HL-60/S4 treated with retinoic acid at 250 ng/mL for 4 days and 3 days (cell line): ENCODE measurements at regions not wholly inside any gene's neighbourhood (a gene's known extent, or its start where the extent isn't known, plus 50 kb on each side); places are given as distances from the start of the nearest gene placed in this dataset.
"Not testable (repeated sequence)": the region's sequence is repeated elsewhere in the genome, so short reads cannot be mapped to it uniquely, and the experiment has no call there.

ENCODE experiments used
- in situ Hi-C: fragments of 300-500 bp; cut with MboI; formaldehyde crosslinking; loops from 2 replicates; pipeline ENCODE4 v1.7.0; 2022; ENCODE audit warnings: low sequenced_read_pairs

DNA sequence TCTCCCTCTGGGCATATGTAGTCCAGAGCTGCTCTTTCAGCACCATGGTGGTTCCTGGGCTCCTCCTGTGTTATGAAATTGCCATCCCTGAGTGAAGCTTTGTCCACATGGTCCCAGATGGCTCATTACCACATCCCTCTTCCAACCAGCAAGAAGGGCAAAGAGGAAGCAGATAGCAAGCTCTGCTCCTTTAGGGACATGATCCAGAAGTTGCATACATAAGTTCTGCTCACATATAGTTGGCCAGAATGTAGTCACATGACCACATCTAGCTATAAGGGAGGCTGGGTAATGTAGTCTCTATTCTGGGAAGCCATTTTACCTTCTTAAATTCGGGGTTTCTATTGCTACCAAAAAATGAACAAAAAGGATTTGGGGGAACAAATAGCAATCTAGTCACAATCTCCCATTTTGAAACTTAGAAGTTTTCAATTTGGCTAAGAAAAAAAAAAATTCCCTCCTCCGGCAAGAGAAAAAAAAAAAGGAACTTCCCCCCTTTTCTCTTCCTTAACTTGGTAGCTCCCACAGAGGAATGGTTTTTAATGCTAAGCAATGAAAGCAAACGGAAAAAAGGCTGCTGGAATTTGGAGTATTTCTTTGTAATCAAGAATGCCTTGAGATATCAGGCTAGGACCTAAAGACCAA is 88.2 kb upstream of the USP9X start:
- in situ Hi-C loops: no loop called here

GRCh38 chrX:40998123-40998522 is 87.1 kb upstream of the USP9X start:
- in situ Hi-C loops: no loop called here

DNA sequence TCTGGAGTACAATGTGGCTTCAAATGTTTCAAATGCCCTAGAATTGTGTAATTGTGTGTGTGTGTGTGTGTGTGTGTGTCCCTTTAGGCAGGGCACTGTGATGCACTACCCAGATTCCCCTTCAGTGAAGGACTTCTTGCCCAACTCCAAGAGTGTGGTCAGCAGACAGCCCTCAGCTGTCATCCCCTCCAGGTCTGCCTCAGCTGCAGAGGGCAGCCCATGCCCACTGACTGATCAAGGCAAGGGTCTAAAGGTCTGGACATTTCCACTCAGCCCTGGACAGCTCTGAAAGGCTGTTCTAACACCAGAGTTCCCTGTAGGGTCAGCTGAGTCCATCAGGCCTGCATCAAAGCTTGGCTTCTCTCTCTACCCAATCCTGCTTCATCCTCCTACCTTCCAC is 83.9 kb upstream of the USP9X start:
- in situ Hi-C loops: no loop called here

- in situ Hi-C loops: no loop called here
Measured at GRCh38 chrX:41002026-41002425, 83.2 kb upstream of the USP9X start.

DNA sequence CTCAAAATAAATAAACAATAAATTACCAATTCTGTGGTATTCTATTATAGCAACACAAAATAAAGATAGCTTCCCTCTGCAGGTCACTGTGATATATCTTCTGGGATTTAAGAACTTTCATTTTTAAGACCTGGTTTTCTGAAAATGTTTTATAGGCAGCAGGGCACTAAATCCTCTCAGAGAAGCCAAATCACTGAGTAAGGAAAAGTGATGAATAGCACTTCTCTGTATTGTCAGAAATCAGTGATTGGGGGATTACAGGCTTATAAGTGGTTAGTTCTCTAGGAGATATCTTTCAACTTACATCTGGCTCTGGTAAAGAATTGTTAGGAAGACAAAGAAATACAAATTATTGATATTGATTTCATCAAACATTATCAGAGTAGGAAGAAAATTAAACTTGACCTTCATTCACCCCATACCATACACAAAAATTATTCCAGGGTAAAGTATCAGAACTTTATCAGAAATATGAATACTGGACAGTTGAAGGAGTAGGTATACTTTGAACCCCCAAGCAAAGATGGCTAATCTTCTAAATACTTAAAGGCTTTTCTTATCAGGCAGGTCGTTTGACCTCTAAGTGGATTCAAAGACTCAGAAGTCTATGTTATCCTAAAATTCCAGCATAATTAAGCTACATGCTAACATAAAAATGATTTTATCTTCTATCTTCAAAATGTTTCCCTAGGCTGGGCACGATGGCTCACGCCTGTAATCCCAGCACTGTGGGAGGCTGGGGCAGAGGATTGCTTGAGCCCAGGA is 81.6 kb upstream of the USP9X start:
- in situ Hi-C loops: no loop called here

- in situ Hi-C loops: no loop called here
Measured at GRCh38 chrX:41005445-41005992, 79.7 kb upstream of the USP9X start.

- in situ Hi-C loops: no loop called here
Measured at GRCh38 chrX:41009850-41010846, 75.1 kb upstream of the USP9X start.

GRCh38 chrX:41014776-41015360 is 70.4 kb upstream of the USP9X start:
- in situ Hi-C loops: no loop called here

DNA sequence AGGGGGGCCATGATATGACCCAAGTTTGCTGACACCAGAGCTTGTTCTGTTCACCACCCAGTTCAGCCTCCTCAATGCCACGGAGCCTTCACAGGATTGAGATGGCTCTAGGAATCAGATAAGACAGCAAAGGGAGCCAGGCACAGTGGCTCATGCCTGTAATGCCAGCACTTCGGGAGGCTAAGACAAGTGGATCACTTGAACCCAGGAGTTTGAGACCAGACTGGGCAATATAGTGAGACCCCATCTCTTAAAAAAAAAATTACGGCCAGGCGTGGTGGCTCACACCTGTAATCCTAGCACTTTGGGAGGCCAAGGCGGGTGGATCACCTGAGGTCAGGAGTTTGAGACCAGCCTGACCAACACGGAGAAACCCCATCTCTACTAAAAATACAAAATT is 67.5 kb upstream of the USP9X start:
- in situ Hi-C loops: not testable (repeated sequence)

- in situ Hi-C loops: not testable (repeated sequence)
Measured at GRCh38 chrX:41018391-41019040, 66.7 kb upstream of the USP9X start.

DNA sequence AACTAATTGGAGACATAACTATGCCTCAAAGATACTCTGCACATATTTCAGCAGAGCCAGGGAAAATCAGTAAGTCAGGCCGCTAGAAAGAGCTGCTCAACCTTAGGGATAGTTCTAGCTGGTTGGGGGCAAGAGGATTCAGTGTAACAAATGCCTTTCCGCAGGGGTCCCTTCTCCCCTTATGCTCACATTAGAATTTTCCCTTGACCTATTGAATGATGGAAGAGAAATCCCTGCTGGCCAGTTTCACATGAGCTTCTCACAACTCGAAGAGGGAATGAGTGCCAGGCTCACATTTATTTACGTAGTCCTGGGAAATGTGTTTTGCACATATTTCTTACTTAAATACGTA is 66.2 kb upstream of the USP9X start:
- in situ Hi-C loops: no loop called here

- in situ Hi-C loops: no loop called here
Measured at GRCh38 chrX:41022566-41022965, 62.7 kb upstream of the USP9X start.

GRCh38 chrX:41023098-41023497 is 62.1 kb upstream of the USP9X start:
- in situ Hi-C loops: no loop called here

DNA sequence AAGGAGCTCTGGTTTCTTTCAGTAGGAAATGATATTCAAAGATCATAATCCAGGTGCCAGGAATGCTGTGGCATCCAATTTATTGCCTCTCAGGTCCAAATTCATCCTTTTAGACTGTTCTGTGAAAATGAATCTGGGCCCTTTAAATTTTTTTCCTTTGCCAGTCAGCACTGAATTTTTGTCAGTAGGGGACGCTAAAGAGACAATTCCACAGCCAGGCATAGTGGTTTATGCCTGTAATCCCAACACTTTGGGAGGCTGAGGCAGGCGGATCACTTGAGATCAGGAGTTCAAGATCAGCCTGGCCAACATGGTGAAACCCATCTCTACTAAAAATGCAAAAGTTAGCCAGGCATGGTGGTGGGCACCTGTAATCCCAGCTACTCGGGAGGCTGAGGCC is 60.9 kb upstream of the USP9X start:
- in situ Hi-C loops: not testable (repeated sequence)

GRCh38 chrX:41024755-41025154 is 60.5 kb upstream of the USP9X start:
- in situ Hi-C loops: no loop called here

- in situ Hi-C loops: no loop called here
Measured at GRCh38 chrX:41025926-41026701, 59.1 kb upstream of the USP9X start.

DNA sequence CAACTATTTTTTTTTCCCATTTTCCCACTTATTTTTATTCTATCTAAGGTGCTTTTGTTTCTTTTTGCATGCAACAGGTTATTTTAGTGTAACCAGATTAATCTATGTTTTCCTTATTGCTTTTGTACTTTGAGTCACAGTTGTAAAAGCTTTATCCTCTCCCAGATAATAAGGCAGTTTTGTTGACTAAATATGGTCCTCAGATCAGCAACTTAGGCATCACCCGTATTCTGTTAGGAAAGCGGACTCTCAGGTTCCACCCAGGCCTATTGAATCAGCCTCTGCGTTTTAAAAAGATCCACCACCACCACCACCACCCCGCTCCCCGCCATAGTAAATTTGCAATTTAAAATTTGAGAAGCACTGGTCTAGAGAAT is 58.6 kb upstream of the USP9X start:
- in situ Hi-C loops: no loop called here

- in situ Hi-C loops: no loop called here
Measured at GRCh38 chrX:41029332-41029731, 55.9 kb upstream of the USP9X start.

DNA sequence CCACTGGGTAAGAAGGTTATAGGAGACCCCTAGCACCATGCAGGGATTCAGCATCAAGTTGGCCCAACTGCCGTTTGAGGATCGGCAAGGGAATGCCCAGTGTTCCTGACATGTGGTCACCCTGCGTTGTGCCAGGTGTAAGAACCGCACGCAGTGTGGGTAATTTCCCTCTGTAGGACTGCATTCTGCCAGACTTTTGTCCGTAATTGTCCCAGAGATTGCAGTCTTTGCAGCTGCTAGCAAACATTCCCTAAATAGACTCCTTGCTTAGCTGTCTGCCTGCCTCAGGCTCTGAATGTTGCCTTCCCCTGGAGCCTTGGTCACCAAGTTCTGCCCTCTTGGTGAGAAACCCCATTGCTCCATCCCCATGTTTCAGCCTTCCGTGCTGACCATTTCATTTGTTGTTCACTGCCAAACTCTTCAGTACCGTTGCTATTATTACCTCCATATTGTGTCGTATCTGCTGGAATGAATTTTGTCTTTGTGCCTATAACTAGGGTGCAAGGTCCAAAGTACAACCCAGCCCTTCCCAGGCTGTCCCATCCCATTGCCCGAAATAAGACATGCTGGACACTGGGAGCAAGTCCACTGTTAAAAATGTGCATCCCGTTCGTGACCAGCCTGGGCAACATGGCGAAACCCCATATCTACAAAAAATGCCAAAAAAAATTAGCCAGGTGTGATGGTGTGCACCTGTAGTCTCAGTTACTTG is 53.8 kb upstream of the USP9X start:
- in situ Hi-C loops: no loop called here
